ENCODE measurements at regions not wholly inside any gene's neighbourhood (a gene's known extent, or its start where the extent isn't known, plus 50 kb on each side); places are given as distances from the start of the nearest gene placed in this dataset.

DNA sequence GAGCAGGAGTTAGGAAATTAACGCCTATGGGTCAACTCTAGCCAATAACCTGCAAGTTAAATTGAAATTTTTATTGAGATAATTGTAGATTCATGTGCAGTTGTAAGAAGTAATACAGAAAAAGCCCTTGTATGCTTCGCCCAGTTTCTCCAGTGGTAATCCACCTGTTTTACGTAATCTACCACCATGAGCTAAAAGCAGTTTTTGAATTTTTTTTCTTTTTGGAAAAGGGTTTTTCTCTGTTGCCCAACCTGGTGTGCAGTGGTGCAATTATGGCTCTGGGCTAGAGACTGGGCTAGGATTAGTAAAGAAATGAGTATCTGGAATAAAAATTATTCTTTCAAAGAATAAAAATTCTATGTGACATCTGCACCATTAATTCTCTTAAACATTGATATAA lies 116.2 kb downstream of the ZFP64 start:
- TF ChIP-seq, protein P1, sequence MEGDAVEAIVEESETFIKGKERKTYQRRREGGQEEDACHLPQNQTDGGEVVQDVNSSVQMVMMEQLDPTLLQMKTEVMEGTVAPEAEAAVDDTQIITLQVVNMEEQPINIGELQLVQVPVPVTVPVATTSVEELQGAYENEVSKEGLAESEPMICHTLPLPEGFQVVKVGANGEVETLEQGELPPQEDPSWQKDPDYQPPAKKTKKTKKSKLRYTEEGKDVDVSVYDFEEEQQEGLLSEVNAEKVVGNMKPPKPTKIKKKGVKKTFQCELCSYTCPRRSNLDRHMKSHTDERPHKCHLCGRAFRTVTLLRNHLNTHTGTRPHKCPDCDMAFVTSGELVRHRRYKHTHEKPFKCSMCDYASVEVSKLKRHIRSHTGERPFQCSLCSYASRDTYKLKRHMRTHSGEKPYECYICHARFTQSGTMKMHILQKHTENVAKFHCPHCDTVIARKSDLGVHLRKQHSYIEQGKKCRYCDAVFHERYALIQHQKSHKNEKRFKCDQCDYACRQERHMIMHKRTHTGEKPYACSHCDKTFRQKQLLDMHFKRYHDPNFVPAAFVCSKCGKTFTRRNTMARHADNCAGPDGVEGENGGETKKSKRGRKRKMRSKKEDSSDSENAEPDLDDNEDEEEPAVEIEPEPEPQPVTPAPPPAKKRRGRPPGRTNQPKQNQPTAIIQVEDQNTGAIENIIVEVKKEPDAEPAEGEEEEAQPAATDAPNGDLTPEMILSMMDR (conservative IDR thresholded peaks at IDR 0.05) = no peak
- no peak for TF ChIP-seq ZFX (IDR thresholded peaks at IDR 0.05)

Data from C4-2B (cell line).